ENCODE measurements at regions not wholly inside any gene's neighbourhood (a gene's known extent, or its start where the extent isn't known, plus 50 kb on each side); places are given as distances from the start of the nearest gene placed in this dataset.
"Not testable (repeated sequence)": the region's sequence is repeated elsewhere in the genome, so short reads cannot be mapped to it uniquely, and the experiment has no call there.

- TF ChIP-seq CTCF (IDR thresholded peaks at IDR 0.05; ENCODE audit: low read depth, low read length): no peak
Measured at GRCh38 chr1:60813071-60813470, 269.3 kb upstream of the NFIA start.

GRCh38 chr1:60809204-60809980, 273.0 kb upstream of the NFIA start:
- no peak overlapping the region for H3K4me3 ChIP-seq (ENCODE audit: low read depth, low read length)
- no peak for TF ChIP-seq CTCF (IDR thresholded peaks at IDR 0.05; ENCODE audit: low read depth, low read length)

More at GRCh38 chr1:60813071-60813470, 269.3 kb upstream of the NFIA start:
- no peak overlapping the region for H3K4me3 ChIP-seq (ENCODE audit: low read depth, low read length)

DNA sequence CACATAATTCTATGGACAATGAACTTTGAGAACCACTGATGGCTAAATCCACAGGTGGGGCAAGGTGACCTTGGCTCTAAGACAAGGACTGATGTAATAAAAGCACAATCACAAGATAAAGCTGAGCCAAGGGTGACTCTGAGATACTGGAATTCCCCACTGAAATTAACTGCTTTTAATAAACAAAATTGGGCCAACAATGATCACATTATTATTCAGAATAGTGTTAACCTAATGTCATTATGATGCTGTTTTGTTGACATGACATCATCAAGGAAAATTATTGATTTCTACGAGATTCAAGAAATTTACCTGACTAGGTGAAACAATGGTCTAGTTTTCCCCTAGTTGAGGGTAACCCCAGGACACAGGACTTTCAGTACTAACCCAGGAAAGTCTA, 273.7 kb upstream of the NFIA start:
- no peak for TF ChIP-seq CTCF (IDR thresholded peaks at IDR 0.05; ENCODE audit: low read depth, low read length)
- H3K4me3 ChIP-seq (ENCODE audit: low read depth, low read length): no peak overlapping the region

- TF ChIP-seq CTCF (IDR thresholded peaks at IDR 0.05; ENCODE audit: low read depth, low read length): no peak
- no peak overlapping the region for H3K4me3 ChIP-seq (ENCODE audit: low read depth, low read length)
Measured at GRCh38 chr1:60802884-60803283, 279.5 kb upstream of the NFIA start.

DNA sequence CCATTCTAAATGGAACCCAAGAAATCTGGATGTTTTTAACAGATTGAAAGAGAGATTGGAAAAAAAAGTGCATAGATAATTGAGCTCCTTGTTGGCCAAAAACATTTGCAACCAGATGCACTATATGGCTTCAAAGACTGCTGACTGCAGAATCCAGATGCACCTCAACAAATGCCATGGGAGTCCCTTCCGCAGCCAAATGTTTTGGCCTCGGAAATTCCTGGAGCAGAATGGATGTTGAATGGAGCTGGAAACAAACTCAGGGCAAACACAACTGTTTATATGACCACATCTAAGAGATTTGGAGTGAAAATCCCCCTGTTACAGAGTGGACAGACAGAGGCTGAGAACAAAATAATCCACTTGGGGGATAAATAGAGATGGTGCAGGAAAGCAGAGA, 285.0 kb upstream of the NFIA start:
- no peak for TF ChIP-seq CTCF (IDR thresholded peaks at IDR 0.05; ENCODE audit: low read depth, low read length)
- H3K4me3 ChIP-seq (ENCODE audit: low read depth, low read length): no peak overlapping the region

- H3K4me3 ChIP-seq (ENCODE audit: low read depth, low read length): no peak overlapping the region
- TF ChIP-seq CTCF (IDR thresholded peaks at IDR 0.05; ENCODE audit: low read depth, low read length): no peak
Measured at GRCh38 chr1:60791226-60791625, 291.1 kb upstream of the NFIA start.

- not testable (repeated sequence) for H3K4me3 ChIP-seq (ENCODE audit: low read depth, low read length)
Measured at GRCh38 chr1:60773099-60773498, 309.3 kb upstream of the NFIA start.

DNA sequence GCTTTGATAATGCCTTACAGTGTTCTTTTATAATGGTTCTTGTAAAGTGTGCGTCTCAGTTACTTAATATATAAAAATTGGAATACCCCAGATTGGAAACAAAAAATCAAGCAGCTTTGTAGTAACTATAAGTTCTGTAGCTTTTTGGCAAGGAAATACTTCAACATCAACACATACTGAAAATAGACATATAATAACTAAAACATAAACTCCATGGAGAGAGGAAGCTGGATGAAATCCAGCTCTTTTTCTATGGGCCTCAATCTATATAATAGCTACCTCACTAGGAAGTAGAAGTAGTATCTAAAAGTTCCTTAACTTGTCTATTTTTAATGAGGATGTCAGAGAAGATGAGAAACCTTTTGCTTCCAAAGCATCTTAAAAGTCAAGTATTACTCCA, 313.3 kb upstream of the NFIA start:
- TF ChIP-seq CTCF (IDR thresholded peaks at IDR 0.05; ENCODE audit: low read depth, low read length): no peak
- H3K4me3 ChIP-seq (ENCODE audit: low read depth, low read length): no peak overlapping the region
